Mucosa of descending colon (tissue), 3 donors: ENCODE measurements at regions not wholly inside any gene's neighbourhood (a gene's known extent, or its start where the extent isn't known, plus 50 kb on each side); places are given as distances from the start of the nearest gene placed in this dataset.

Source experiments
- ATAC-seq: fragments of 200-7000 bp; cut with Tn5 transposase; one replicate; pipeline ENCODE4 v1.9.1; 2020; ENCODE audit warnings: mild to moderate bottlenecking, moderate library complexity
- DNase-seq, 3 donors: peaks; one replicate each; pipeline ENCODE4 v3.0.0-alpha.2; 2020
- H3K36me3 ChIP-seq: fragments of 200-600 bp; one replicate; pipeline ENCODE4 v1.8.0; 2021; ENCODE audit warnings: low read depth, mild to moderate bottlenecking
- H3K4me1 ChIP-seq: fragments of 200-600 bp; one replicate; pipeline ENCODE4 v1.8.0; 2021; ENCODE audit warnings: low read depth, mild to moderate bottlenecking
- H3K4me3 ChIP-seq: fragments of 200-600 bp; one replicate; pipeline ENCODE4 v1.8.0; 2021; ENCODE audit warnings: mild to moderate bottlenecking
- H3K9me3 ChIP-seq: fragments of 200-600 bp; one replicate; pipeline ENCODE4 v1.8.0; 2021; ENCODE audit warnings: mild to moderate bottlenecking
- intact Hi-C, 2 donors: fragments of 100-400 bp; cut with DNase I in 1 of 2; cut with micrococcal nuclease in 1 of 2; formaldehyde crosslinking; loops; one replicate each; pipeline versions ENCODE4 v1.11.0 to v1.11.1; 2022; cut with DNase I, micrococcal nuclease
- TF ChIP-seq, protein P1 (sequence below): fragments of 200-600 bp; IDR thresholded peaks from one replicate; pipeline ENCODE4 v1.8.0; 2022; ENCODE audit warnings: antibody characterized with exemption, mild to moderate bottlenecking
- donor health status: DM: no; HTN: no; CAD: no; lungs with moderate emphysema.
- donor health status: DM: no; HTN: no; CAD: no.
- donor health status: DM: no; HTN: yes; CAD: no.

DNA sequence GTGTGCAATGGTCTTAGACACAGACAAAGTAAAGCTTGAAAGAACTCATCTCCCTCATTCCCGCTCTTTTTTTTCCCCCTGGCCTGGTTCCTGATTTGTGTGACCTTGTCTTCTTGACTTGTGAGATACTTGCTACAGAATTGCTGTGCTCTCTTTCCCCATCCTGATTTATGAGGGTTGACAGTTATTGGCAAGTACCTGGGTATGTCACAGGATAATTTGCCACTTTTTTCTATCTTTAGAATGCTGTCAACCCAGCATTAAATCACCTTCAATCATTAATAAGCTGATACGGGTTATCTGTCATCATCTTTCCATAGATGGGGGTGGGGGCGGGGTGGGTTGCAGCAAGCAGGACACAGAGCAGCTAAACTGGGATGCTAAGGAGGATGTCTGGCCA is 144.4 kb upstream of the PRICKLE1 start:
- no peak overlapping the region for H3K4me3 ChIP-seq
- no peaks in the 10 kb centered on the region for H3K9me3 ChIP-seq
- no peaks in the 10 kb centered on the region for H3K36me3 ChIP-seq
- H3K4me1 ChIP-seq = no peaks in the 10 kb centered on the region
- ATAC-seq = no peak
- TF ChIP-seq, protein P1, sequence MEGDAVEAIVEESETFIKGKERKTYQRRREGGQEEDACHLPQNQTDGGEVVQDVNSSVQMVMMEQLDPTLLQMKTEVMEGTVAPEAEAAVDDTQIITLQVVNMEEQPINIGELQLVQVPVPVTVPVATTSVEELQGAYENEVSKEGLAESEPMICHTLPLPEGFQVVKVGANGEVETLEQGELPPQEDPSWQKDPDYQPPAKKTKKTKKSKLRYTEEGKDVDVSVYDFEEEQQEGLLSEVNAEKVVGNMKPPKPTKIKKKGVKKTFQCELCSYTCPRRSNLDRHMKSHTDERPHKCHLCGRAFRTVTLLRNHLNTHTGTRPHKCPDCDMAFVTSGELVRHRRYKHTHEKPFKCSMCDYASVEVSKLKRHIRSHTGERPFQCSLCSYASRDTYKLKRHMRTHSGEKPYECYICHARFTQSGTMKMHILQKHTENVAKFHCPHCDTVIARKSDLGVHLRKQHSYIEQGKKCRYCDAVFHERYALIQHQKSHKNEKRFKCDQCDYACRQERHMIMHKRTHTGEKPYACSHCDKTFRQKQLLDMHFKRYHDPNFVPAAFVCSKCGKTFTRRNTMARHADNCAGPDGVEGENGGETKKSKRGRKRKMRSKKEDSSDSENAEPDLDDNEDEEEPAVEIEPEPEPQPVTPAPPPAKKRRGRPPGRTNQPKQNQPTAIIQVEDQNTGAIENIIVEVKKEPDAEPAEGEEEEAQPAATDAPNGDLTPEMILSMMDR = no peak
- intact Hi-C loops = no loop called here
- no peak for DNase-seq

DNA sequence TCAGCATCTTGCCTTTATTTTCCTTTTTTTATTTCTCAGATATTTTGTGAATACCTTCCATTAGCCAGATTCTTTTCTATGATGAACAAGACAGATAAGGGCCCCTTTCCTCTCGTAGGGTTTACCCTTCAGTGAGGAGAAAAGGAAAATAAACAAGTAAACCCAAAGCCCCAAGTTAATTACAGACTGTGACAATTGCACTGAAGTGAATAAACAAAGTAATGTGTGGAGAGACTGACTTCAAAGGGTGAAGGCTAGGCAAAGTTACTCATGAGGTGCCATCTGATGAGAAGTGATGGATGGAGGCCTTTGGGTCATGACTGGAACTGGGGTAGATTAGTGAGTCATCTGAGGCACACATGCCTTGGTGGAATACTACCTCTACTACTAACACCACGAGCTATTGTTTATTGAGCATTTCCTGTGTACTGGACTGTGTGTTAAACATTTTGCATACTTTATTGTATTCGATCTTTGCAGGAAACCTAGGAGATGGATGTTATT is 143.4 kb upstream of the PRICKLE1 start:
- no peaks in the 10 kb centered on the region for H3K9me3 ChIP-seq
- DNase-seq = no peak
- no peak for ATAC-seq
- intact Hi-C loops = no loop called here
- H3K36me3 ChIP-seq = no peaks in the 10 kb centered on the region
- H3K4me3 ChIP-seq = no peak overlapping the region
- H3K4me1 ChIP-seq = no peaks in the 10 kb centered on the region
- TF ChIP-seq, protein P1 = no peak

- TF ChIP-seq, protein P1 = no peak
- no peaks in the 10 kb centered on the region for H3K4me1 ChIP-seq
- H3K9me3 ChIP-seq = peaks cover 12% of the 10 kb centered on the region
- ATAC-seq = no peak
- no peak for DNase-seq
- H3K36me3 ChIP-seq = no peaks in the 10 kb centered on the region
- intact Hi-C loops = no loop called here
- H3K4me3 ChIP-seq = no peak overlapping the region
Measured at GRCh38 chr12:42730291-42730690, 140.7 kb upstream of the PRICKLE1 start.

- no peaks in the 10 kb centered on the region for H3K4me1 ChIP-seq
- ATAC-seq (no peak), DNase-seq (no peak)
- H3K36me3 ChIP-seq = no peaks in the 10 kb centered on the region
- peaks cover 13% of the 10 kb centered on the region for H3K9me3 ChIP-seq
- intact Hi-C loops = no loop called here
- TF ChIP-seq, protein P1 = no peak
- H3K4me3 ChIP-seq = no peak overlapping the region
Measured at GRCh38 chr12:42729535-42729900, 140.0 kb upstream of the PRICKLE1 start.

DNA sequence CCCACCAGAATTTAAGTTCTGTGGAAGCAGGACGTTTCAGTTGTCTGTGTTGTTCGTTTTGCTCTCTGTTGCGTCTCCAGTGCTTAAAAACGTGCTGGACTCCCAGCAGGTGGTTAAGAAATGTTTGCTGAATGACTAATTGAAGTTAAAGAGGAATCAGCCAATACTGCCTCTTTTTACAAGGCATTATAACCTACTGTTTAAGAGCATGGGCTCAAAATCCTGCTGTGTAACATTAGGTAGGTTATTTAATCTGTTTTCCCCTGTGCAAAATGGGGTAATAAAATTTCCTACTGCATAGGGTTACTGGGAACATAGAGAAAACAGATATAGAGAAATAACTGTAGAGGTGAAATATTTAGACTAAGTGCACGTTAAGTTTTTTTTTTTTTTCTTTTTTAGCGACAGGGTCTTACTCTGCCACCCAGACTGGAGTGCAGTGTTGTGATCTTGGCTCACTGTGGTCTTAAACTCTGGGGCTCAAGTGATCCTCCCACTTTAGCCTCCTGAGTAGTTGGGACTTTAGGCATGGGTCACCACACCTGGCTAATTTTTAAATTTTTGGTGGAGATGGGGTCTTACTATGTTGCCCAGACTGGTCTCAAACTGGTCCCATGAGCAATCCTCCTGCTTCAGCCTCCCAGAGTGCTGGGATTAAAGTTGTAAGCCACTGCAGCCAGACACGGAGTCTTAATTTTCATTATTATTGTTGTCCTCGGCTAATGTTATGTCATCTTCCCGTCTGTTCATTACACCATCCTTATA is 139.4 kb upstream of the PRICKLE1 start:
- peaks cover 13% of the 10 kb centered on the region for H3K9me3 ChIP-seq
- intact Hi-C loops = no loop called here
- H3K4me1 ChIP-seq = no peaks in the 10 kb centered on the region
- no peaks in the 10 kb centered on the region for H3K36me3 ChIP-seq
- no peak for ATAC-seq
- DNase-seq = no peak
- no peak overlapping the region for H3K4me3 ChIP-seq
- TF ChIP-seq, protein P1 = no peak
